Keratinocyte (primary cell): ENCODE measurements at regions not wholly inside any gene's neighbourhood (a gene's known extent, or its start where the extent isn't known, plus 50 kb on each side); places are given as distances from the start of the nearest gene placed in this dataset.
"Not testable (repeated sequence)": the region's sequence is repeated elsewhere in the genome, so short reads cannot be mapped to it uniquely, and the experiment has no call there.

Source experiments
- EZH2 ChIP-seq: IDR thresholded peaks from one replicate; pipeline ENCODE4 v1.6.1; 2012; ENCODE audit warnings: inconsistent platforms, mild to moderate bottlenecking, low read length, moderate library complexity
- TF ChIP-seq, protein P1 (sequence below), 3 experiments: IDR thresholded peaks in 1 of 3; conservative IDR thresholded peaks in 1 of 3; optimal IDR thresholded peaks in 1 of 3; 2 replicates in 2 of 3; 3 replicates in 1 of 3; pipeline versions ENCODE3 to v1.5.1; 2011; ENCODE audit warnings: low read length in 3 of 3, mild to moderate bottlenecking in 3 of 3, moderate library complexity in 2 of 3, control low read depth in 1 of 3, inconsistent platforms in 1 of 3; ENCODE audit not compliant: insufficient read depth in 2 of 3; ENCODE audit errors: extremely low read depth in 1 of 3

DNA sequence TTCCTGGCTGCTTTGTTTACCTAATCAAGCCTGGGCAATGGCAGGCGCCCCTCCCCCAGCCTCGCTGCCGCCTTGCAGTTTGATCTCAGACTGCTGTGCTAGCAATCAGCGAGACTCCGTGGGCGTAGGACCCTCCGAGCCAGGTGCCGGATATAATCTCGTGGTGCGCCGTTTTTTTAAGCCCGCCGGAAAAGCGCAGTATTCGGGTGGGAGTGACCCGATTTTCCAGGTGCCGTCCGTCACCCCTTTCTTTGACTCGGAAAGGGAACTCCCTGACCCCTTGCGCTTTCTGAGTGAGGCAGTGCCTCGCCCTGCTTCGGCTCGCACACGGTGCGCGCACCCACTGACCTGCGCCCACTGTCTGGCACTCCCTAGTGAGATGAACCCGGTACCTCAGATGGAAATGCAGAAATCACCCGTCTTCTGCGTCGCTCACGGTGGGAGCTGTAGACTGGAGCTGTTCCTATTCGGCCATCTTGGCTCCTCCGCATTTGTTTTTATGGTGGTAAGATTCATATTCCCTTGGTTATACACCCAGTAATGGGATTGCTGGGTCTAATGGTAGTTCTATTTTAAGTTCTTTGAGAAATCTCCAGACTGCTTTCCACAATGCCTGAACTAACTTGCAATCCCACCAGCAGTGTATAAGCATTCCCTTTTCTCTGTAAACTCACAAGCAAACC is 652.1 kb upstream of the LRFN5 start:
- TF ChIP-seq, protein P1, sequence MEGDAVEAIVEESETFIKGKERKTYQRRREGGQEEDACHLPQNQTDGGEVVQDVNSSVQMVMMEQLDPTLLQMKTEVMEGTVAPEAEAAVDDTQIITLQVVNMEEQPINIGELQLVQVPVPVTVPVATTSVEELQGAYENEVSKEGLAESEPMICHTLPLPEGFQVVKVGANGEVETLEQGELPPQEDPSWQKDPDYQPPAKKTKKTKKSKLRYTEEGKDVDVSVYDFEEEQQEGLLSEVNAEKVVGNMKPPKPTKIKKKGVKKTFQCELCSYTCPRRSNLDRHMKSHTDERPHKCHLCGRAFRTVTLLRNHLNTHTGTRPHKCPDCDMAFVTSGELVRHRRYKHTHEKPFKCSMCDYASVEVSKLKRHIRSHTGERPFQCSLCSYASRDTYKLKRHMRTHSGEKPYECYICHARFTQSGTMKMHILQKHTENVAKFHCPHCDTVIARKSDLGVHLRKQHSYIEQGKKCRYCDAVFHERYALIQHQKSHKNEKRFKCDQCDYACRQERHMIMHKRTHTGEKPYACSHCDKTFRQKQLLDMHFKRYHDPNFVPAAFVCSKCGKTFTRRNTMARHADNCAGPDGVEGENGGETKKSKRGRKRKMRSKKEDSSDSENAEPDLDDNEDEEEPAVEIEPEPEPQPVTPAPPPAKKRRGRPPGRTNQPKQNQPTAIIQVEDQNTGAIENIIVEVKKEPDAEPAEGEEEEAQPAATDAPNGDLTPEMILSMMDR (optimal IDR thresholded peaks at IDR 0.05 in 1 of 3, IDR thresholded peaks at IDR 0.05 in 1 of 3, conservative IDR thresholded peaks at IDR 0.05 in 1 of 3; ENCODE audit: extremely low read depth in 1 of 3, insufficient read depth in 2 of 3, low read length in 3 of 3) = not testable (repeated sequence)
- TF ChIP-seq EZH2 = not testable (repeated sequence)
